ENCODE measurements at regions not wholly inside any gene's neighbourhood (a gene's known extent, or its start where the extent isn't known, plus 50 kb on each side); places are given as distances from the start of the nearest gene placed in this dataset.
"Not testable (repeated sequence)": the region's sequence is repeated elsewhere in the genome, so short reads cannot be mapped to it uniquely, and the experiment has no call there.

DNA sequence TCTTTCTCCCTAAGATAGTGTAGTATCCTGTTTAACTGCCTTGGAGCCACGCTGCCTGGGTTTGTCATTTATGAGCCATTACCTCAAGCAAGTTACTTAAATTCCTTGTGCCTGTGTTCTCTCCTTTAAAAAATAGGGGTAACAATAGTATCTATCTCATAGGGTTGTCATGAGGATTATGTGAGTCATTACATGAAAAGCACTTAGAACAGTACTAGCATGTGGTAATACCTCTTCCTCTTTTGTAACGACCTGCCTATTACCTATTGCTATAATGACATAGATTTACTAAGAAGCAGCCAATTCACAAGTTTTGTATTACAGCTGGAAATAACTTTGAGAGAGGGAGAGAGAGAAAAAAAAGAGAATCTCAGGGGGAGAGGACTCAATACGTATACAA is 834.7 kb downstream of the RAPGEF2 start:
- no peak overlapping the region for H3K4me3 ChIP-seq (ENCODE audit: low read length)
- no peak overlapping the region for H2AFZ ChIP-seq (ENCODE audit: low read length)
- H3K9ac ChIP-seq (ENCODE audit: low read length), result no peak overlapping the region
- peaks cover 21% of the 10 kb centered on the region for H3K9me3 ChIP-seq (ENCODE audit: low read length)
- H3K27me3 ChIP-seq (ENCODE audit: low read length), result no peaks in the 10 kb centered on the region
- no peak overlapping the region for H3K27ac ChIP-seq (ENCODE audit: low read length)
- H3K4me1 ChIP-seq (ENCODE audit: low read length), result no peaks in the 10 kb centered on the region
- H3K79me2 ChIP-seq (ENCODE audit: low read length), result no peaks in the 10 kb centered on the region
- H3K9me2 ChIP-seq (replicated peaks; ENCODE audit: insufficient read depth, low read length), result no peaks in the 10 kb centered on the region
- no peaks in the 10 kb centered on the region for H4K20me1 ChIP-seq (ENCODE audit: insufficient read depth, low read depth, low read length)
- no peak for DNase-seq
- no peak overlapping the region for H3K4me2 ChIP-seq (ENCODE audit: low read depth, low read length, poor library complexity, severe bottlenecking)
- no peaks in the 10 kb centered on the region for H3K36me3 ChIP-seq (ENCODE audit: insufficient read depth, low read length)

DNA sequence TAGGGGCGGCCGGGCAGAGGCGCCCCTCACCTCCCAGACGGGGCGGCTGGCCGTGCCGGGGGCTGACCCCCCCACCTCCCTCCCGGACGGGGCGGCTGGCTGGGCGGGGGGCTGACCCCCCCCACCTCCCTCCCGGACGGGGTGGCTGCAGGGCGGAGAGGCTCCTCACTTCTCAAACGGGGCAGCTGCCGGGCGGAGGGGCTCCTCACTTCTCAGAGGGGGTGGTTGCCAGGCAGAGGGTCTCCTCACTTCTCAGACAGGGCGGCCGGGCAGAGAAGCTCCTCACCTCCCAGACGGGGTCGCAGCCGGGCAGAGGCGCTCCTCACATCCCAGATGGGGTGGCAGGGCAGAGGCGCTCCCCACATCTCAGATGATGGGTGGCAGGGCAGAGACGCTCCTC is 836.8 kb downstream of the RAPGEF2 start:
- DNase-seq; H3K4me3 ChIP-seq (ENCODE audit: low read length); H3K36me3 ChIP-seq (ENCODE audit: insufficient read depth, low read length); H3K27ac ChIP-seq (ENCODE audit: low read length); H3K27me3 ChIP-seq (ENCODE audit: low read length); H2AFZ ChIP-seq (ENCODE audit: low read length); H3K4me2 ChIP-seq (ENCODE audit: low read depth, low read length, poor library complexity, severe bottlenecking); H3K4me1 ChIP-seq (ENCODE audit: low read length); H3K9me2 ChIP-seq (replicated peaks; ENCODE audit: insufficient read depth, low read length); H3K79me2 ChIP-seq (ENCODE audit: low read length); H4K20me1 ChIP-seq (ENCODE audit: insufficient read depth, low read depth, low read length); H3K9ac ChIP-seq (ENCODE audit: low read length): not testable (repeated sequence)
- H3K9me3 ChIP-seq (ENCODE audit: low read length), result peaks cover 21% of the 10 kb centered on the region

- H4K20me1 ChIP-seq (ENCODE audit: insufficient read depth, low read depth, low read length), result no peaks in the 10 kb centered on the region
- no peaks in the 10 kb centered on the region for H3K36me3 ChIP-seq (ENCODE audit: insufficient read depth, low read length)
- no peaks in the 10 kb centered on the region for H3K79me2 ChIP-seq (ENCODE audit: low read length)
- no peak overlapping the region for H3K4me2 ChIP-seq (ENCODE audit: low read depth, low read length, poor library complexity, severe bottlenecking)
- H3K9me3 ChIP-seq (ENCODE audit: low read length), result peaks cover 8% of the 10 kb centered on the region; the same call in 1 of the 2 replicates
- no peak overlapping the region for H3K4me3 ChIP-seq (ENCODE audit: low read length)
- no peak overlapping the region for H2AFZ ChIP-seq (ENCODE audit: low read length)
- H3K9me2 ChIP-seq (replicated peaks; ENCODE audit: insufficient read depth, low read length), result no peaks in the 10 kb centered on the region
- H3K9ac ChIP-seq (ENCODE audit: low read length), result no peak overlapping the region
- H3K27ac ChIP-seq (ENCODE audit: low read length), result no peak overlapping the region
- no peak for DNase-seq
- H3K4me1 ChIP-seq (ENCODE audit: low read length), result no peaks in the 10 kb centered on the region
- no peaks in the 10 kb centered on the region for H3K27me3 ChIP-seq (ENCODE audit: low read length)
Observed at GRCh38 chr4:159941076-159941475, 838.2 kb downstream of the RAPGEF2 start.

GRCh38 chr4:159944477-159944876 is 841.6 kb downstream of the RAPGEF2 start:
- H3K9ac ChIP-seq (ENCODE audit: low read length), result no peak overlapping the region
- no peaks in the 10 kb centered on the region for H3K4me1 ChIP-seq (ENCODE audit: low read length)
- no peaks in the 10 kb centered on the region for H3K36me3 ChIP-seq (ENCODE audit: insufficient read depth, low read length)
- no peak overlapping the region for H2AFZ ChIP-seq (ENCODE audit: low read length)
- no peaks in the 10 kb centered on the region for H3K9me2 ChIP-seq (replicated peaks; ENCODE audit: insufficient read depth, low read length)
- no peak overlapping the region for H3K4me2 ChIP-seq (ENCODE audit: low read depth, low read length, poor library complexity, severe bottlenecking)
- H4K20me1 ChIP-seq (ENCODE audit: insufficient read depth, low read depth, low read length), result no peaks in the 10 kb centered on the region
- no peaks in the 10 kb centered on the region for H3K79me2 ChIP-seq (ENCODE audit: low read length)
- no peaks in the 10 kb centered on the region for H3K9me3 ChIP-seq (ENCODE audit: low read length)
- no peak overlapping the region for H3K4me3 ChIP-seq (ENCODE audit: low read length)
- H3K27ac ChIP-seq (ENCODE audit: low read length), result no peak overlapping the region
- no peak for DNase-seq
- H3K27me3 ChIP-seq (ENCODE audit: low read length), result no peaks in the 10 kb centered on the region

DNA sequence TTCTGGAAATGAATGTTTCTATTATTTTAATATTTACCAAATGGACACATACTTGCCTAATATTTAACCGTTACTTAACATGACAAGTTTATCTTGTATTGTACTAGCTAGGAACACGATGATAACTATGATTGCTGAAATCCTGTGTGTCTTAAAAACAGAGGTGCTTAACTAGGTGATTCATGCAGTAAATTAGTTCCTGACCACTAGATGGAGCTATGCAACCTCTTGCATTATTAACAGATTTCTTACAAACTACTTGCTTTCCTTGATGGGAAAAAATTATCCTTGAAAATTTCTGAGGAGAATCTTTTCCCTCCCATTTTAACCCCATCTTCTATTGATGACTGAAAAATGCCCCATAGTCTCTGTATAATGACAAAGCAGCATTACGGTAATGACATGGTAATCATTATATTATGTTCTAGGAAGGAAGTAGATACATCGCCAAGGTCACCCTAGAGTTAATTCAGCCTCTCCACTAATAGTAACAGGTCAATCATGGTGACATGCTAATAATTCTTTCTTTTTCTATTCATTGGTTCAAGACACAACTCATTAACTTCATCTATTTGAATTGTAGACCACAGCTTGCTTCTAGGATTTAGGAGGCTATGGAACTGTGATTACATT is 844.2 kb downstream of the RAPGEF2 start:
- no peak overlapping the region for H3K4me2 ChIP-seq (ENCODE audit: low read depth, low read length, poor library complexity, severe bottlenecking)
- H2AFZ ChIP-seq (ENCODE audit: low read length), result no peak overlapping the region
- H3K4me3 ChIP-seq (ENCODE audit: low read length), result no peak overlapping the region
- peak; percentile 87 for DNase-seq
- H3K27ac ChIP-seq (ENCODE audit: low read length), result no peak overlapping the region
- no peaks in the 10 kb centered on the region for H3K27me3 ChIP-seq (ENCODE audit: low read length)
- no peaks in the 10 kb centered on the region for H3K9me3 ChIP-seq (ENCODE audit: low read length)
- H3K36me3 ChIP-seq (ENCODE audit: insufficient read depth, low read length), result no peaks in the 10 kb centered on the region
- no peaks in the 10 kb centered on the region for H3K4me1 ChIP-seq (ENCODE audit: low read length)
- H3K9me2 ChIP-seq (replicated peaks; ENCODE audit: insufficient read depth, low read length), result no peaks in the 10 kb centered on the region
- H4K20me1 ChIP-seq (ENCODE audit: insufficient read depth, low read depth, low read length), result no peaks in the 10 kb centered on the region
- no peaks in the 10 kb centered on the region for H3K79me2 ChIP-seq (ENCODE audit: low read length)
- no peak overlapping the region for H3K9ac ChIP-seq (ENCODE audit: low read length)

GRCh38 chr4:159950707-159951106 is 847.8 kb downstream of the RAPGEF2 start:
- Histone ChIP-seq H3K9me2 (replicated peaks; ENCODE audit: insufficient read depth, low read length) (no peaks in the 10 kb centered on the region), H3K9me3 (ENCODE audit: low read length) (no peaks in the 10 kb centered on the region; the same call in 1 of the 2 replicates), H3K36me3 (ENCODE audit: insufficient read depth, low read length) (no peaks in the 10 kb centered on the region), H2AFZ (ENCODE audit: low read length) (no peak overlapping the region), H3K4me1 (ENCODE audit: low read length) (no peaks in the 10 kb centered on the region), H4K20me1 (ENCODE audit: insufficient read depth, low read depth, low read length) (no peaks in the 10 kb centered on the region), H3K27ac (ENCODE audit: low read length) (no peak overlapping the region), H3K9ac (ENCODE audit: low read length) (no peak overlapping the region), H3K79me2 (ENCODE audit: low read length) (no peaks in the 10 kb centered on the region), H3K4me3 (ENCODE audit: low read length) (no peak overlapping the region), H3K4me2 (ENCODE audit: low read depth, low read length, poor library complexity, severe bottlenecking) (no peak overlapping the region), H3K27me3 (ENCODE audit: low read length) (no peaks in the 10 kb centered on the region)
- no peak for DNase-seq

DNA sequence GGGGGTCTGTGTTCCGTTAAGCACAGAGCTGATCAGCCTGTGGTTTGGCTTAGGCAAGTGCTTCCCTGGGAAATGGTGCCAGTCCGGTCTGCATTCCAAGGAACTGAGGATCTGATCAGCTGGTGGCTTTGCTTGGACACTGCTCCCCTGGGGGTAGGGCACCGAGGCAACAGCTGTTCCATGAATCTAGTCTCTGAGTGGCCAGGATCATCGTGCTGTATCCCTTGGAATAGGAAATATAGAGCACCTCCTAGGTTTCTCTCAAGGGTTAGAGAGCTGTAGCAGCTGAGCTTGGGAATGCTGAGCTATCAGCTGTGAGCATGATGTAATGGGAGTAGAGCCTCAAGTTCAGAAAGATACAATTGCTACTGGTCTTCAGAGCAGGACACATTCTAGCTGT is 863.9 kb downstream of the RAPGEF2 start:
- no peaks in the 10 kb centered on the region for H3K4me1 ChIP-seq (ENCODE audit: low read length)
- H3K9me2 ChIP-seq (replicated peaks; ENCODE audit: insufficient read depth, low read length), result no peaks in the 10 kb centered on the region
- H3K9ac ChIP-seq (ENCODE audit: low read length), result no peak overlapping the region
- no peak overlapping the region for H2AFZ ChIP-seq (ENCODE audit: low read length)
- H3K36me3 ChIP-seq (ENCODE audit: insufficient read depth, low read length), result no peaks in the 10 kb centered on the region
- H3K27me3 ChIP-seq (ENCODE audit: low read length), result no peaks in the 10 kb centered on the region
- H3K27ac ChIP-seq (ENCODE audit: low read length), result no peak overlapping the region
- no peak overlapping the region for H3K4me2 ChIP-seq (ENCODE audit: low read depth, low read length, poor library complexity, severe bottlenecking)
- H4K20me1 ChIP-seq (ENCODE audit: insufficient read depth, low read depth, low read length), result no peaks in the 10 kb centered on the region
- H3K9me3 ChIP-seq (ENCODE audit: low read length), result peaks cover 64% of the 10 kb centered on the region
- no peak overlapping the region for H3K4me3 ChIP-seq (ENCODE audit: low read length)
- no peak for DNase-seq
- no peaks in the 10 kb centered on the region for H3K79me2 ChIP-seq (ENCODE audit: low read length)

GRCh38 chr4:159976871-159977482 is 874.1 kb downstream of the RAPGEF2 start:
- not testable (repeated sequence) for H3K4me1 ChIP-seq (ENCODE audit: low read length); H3K79me2 ChIP-seq (ENCODE audit: low read length)

More at GRCh38 chr4:159976871-159977482, 874.1 kb downstream of the RAPGEF2 start:
- not testable (repeated sequence) for DNase-seq; H3K27me3 ChIP-seq (ENCODE audit: low read length); H3K36me3 ChIP-seq (ENCODE audit: insufficient read depth, low read length); H3K4me3 ChIP-seq (ENCODE audit: low read length); H2AFZ ChIP-seq (ENCODE audit: low read length); H3K9me2 ChIP-seq (replicated peaks; ENCODE audit: insufficient read depth, low read length); H3K9ac ChIP-seq (ENCODE audit: low read length); H3K4me2 ChIP-seq (ENCODE audit: low read depth, low read length, poor library complexity, severe bottlenecking); H4K20me1 ChIP-seq (ENCODE audit: insufficient read depth, low read depth, low read length); H3K27ac ChIP-seq (ENCODE audit: low read length)
- peaks cover 34% of the 10 kb centered on the region for H3K9me3 ChIP-seq (ENCODE audit: low read length)

Measured in Karpas-422 (cell line).